Kidney epithelial cell (primary cell): ENCODE measurements at regions not wholly inside any gene's neighbourhood (a gene's known extent, or its start where the extent isn't known, plus 50 kb on each side); places are given as distances from the start of the nearest gene placed in this dataset.

ENCODE experiments used
- DNase-seq: peaks from one replicate; pipeline ENCODE4 v3.0.0-alpha.2; 2010; ENCODE audit warnings: low read depth
- H3K27me3 ChIP-seq: 2 replicates; pipeline ENCODE4 v1.6.0; 2011; ENCODE audit warnings: low read length; ENCODE audit not compliant: control insufficient read depth, insufficient read depth
- H3K36me3 ChIP-seq: 2 replicates; pipeline ENCODE4 v1.5.1; 2011; ENCODE audit warnings: low read length; ENCODE audit not compliant: control insufficient read depth, insufficient read depth
- H3K4me3 ChIP-seq: 2 replicates; pipeline ENCODE4 v1.5.1; 2011; ENCODE audit warnings: low read depth, mild to moderate bottlenecking, control low read depth, low read length
- CTCF ChIP-seq: IDR thresholded peaks from 2 replicates; pipeline ENCODE4 v1.5.1; 2011; ENCODE audit warnings: mild to moderate bottlenecking, moderate library complexity, low read length, control low read depth, inconsistent platforms; ENCODE audit not compliant: insufficient read depth, poor library complexity, severe bottlenecking

DNA sequence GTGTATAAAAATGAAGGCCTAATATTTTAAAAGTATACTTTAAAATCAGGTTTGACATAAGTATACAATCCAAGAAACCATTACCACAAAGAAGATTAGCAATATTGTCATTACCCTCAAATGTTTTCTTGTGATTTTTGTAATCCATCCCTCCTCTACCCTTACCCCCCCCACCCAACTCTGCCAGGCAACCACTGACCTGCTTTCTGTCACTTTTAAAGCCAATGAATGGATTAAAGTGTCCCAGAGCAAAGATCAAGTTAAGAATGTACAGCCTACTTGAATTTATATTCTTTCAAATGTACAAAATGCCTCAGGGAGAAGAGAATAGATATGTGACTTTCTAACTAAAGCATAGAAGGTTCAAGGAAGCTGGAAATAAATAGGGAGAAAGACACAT lies 1038.8 kb upstream of the GBE1 start:
- no peak for DNase-seq
- no peaks in the 10 kb centered on the region for H3K36me3 ChIP-seq
- no peak for TF ChIP-seq CTCF
- no peaks in the 10 kb centered on the region for H3K27me3 ChIP-seq
- no peak overlapping the region for H3K4me3 ChIP-seq

GRCh38 chr3:82796765-82797164 lies 1035.3 kb upstream of the GBE1 start:
- no peak for TF ChIP-seq CTCF
- Histone ChIP-seq H3K4me3 (no peak overlapping the region), H3K36me3 (no peaks in the 10 kb centered on the region), H3K27me3 (no peaks in the 10 kb centered on the region)
- no peak for DNase-seq

DNA sequence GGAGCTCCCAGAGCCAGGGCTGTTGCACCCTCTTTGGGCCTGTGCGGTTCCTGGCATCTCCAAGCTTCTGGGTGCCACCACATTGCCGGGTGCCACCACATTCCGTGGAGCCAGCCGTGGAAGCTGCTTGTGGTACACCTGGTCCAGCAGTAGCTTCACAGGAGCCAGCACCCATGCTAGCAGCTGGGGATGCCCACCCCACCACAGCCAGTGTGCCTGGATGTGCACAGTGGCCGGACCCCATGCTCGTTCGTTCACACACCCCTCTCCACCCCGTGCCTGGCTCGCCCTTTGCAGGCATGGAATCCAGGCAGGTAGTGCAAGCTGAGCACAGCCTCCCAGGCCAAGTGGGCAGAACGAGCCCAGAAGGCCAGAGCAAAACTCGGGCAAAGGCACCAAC lies 1029.8 kb upstream of the GBE1 start:
- no peak for TF ChIP-seq CTCF
- Histone ChIP-seq H3K27me3 (no peaks in the 10 kb centered on the region), H3K36me3 (no peaks in the 10 kb centered on the region), H3K4me3 (no peak overlapping the region)
- no peak for DNase-seq

- H3K36me3 ChIP-seq = no peaks in the 10 kb centered on the region
- no peak for DNase-seq
- no peaks in the 10 kb centered on the region for H3K27me3 ChIP-seq
- no peak for TF ChIP-seq CTCF
- H3K4me3 ChIP-seq = no peak overlapping the region
Observed at GRCh38 chr3:82790307-82791097, 1029.1 kb upstream of the GBE1 start.

- H3K27me3 ChIP-seq = no peaks in the 10 kb centered on the region
- no peaks in the 10 kb centered on the region for H3K36me3 ChIP-seq
- no peak for DNase-seq
- no peak overlapping the region for H3K4me3 ChIP-seq
- TF ChIP-seq CTCF = no peak
Observed at GRCh38 chr3:82783194-82783593, 1021.7 kb upstream of the GBE1 start.

DNA sequence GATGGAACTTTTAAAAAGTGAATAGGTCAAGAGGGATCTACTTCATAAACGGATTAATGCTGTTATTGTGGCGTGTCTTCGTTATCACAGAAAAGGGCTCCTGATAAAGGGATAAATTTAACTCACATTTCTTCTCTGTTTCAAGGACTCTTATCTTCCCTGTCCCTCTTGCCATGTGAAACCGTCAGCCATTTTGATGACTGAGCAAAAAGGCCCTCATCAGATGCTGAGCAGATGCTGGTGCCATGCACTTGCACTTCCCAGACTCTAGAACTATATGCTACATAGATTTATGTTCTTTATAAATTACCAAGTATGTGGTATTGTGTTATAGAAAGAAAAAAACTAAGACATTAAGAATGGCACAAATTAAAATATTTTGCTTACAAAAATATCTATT lies 1011.8 kb upstream of the GBE1 start:
- no peak for TF ChIP-seq CTCF
- Histone ChIP-seq H3K4me3 (no peak overlapping the region), H3K27me3 (no peaks in the 10 kb centered on the region), H3K36me3 (no peaks in the 10 kb centered on the region)
- no peak for DNase-seq
